NCI-H82 (cell line): ENCODE measurements at regions not wholly inside any gene's neighbourhood (a gene's known extent, or its start where the extent isn't known, plus 50 kb on each side); places are given as distances from the start of the nearest gene placed in this dataset.
"Not testable (repeated sequence)": the region's sequence is repeated elsewhere in the genome, so short reads cannot be mapped to it uniquely, and the experiment has no call there.

Source experiments
- DNase-seq: peaks from one replicate; lab custom pipeline; 2025; lab: John Stamatoyannopoulos, UW

- DNase-seq = no peak
These were observed 133.6 kb upstream of the RAP2B start for GRCh38 chr3:153028381-153028780.

GRCh38 chr3:153029350-153029749 lies 132.7 kb upstream of the RAP2B start:
- DNase-seq = no peak

GRCh38 chr3:153032891-153033290 lies 129.1 kb upstream of the RAP2B start:
- no peak for DNase-seq

GRCh38 chr3:153036846-153037245 lies 125.2 kb upstream of the RAP2B start:
- no peak for DNase-seq

GRCh38 chr3:153038367-153038766 lies 123.7 kb upstream of the RAP2B start:
- no peak for DNase-seq

GRCh38 chr3:153038779-153039178 lies 123.2 kb upstream of the RAP2B start:
- no peak for DNase-seq

- DNase-seq = no peak
These were observed 120.8 kb upstream of the RAP2B start for GRCh38 chr3:153041181-153041580.

GRCh38 chr3:153042088-153042487 lies 119.9 kb upstream of the RAP2B start:
- no peak for DNase-seq

- DNase-seq = no peak
These were observed 118.2 kb upstream of the RAP2B start for GRCh38 chr3:153043729-153044328.

- no peak for DNase-seq
These were observed 116.9 kb upstream of the RAP2B start for GRCh38 chr3:153045150-153045549.

- no peak for DNase-seq
These were observed 111.0 kb upstream of the RAP2B start for GRCh38 chr3:153050978-153051377.

GRCh38 chr3:153051427-153052095 lies 110.5 kb upstream of the RAP2B start:
- no peak for DNase-seq

GRCh38 chr3:153052096-153052460 lies 109.9 kb upstream of the RAP2B start:
- no peak for DNase-seq

GRCh38 chr3:153055217-153055616 lies 106.8 kb upstream of the RAP2B start:
- no peak for DNase-seq

GRCh38 chr3:153055779-153056178 lies 106.2 kb upstream of the RAP2B start:
- peak; percentile 88 for DNase-seq

GRCh38 chr3:153058031-153058688 lies 103.9 kb upstream of the RAP2B start:
- not testable (repeated sequence) for DNase-seq

- DNase-seq = no peak
These were observed 101.7 kb upstream of the RAP2B start for GRCh38 chr3:153060346-153060745.

GRCh38 chr3:153061938-153062528 lies 100.0 kb upstream of the RAP2B start:
- no peak for DNase-seq

GRCh38 chr3:153063337-153063736 lies 98.7 kb upstream of the RAP2B start:
- DNase-seq = no peak

GRCh38 chr3:153066983-153067382 lies 95.0 kb upstream of the RAP2B start:
- no peak for DNase-seq

- no peak for DNase-seq
These were observed 92.2 kb upstream of the RAP2B start for GRCh38 chr3:153069598-153070510.

GRCh38 chr3:153070511-153070868 lies 91.5 kb upstream of the RAP2B start:
- no peak for DNase-seq
